SK-MEL-5 (cell line): ENCODE measurements at regions not wholly inside any gene's neighbourhood (a gene's known extent, or its start where the extent isn't known, plus 50 kb on each side); places are given as distances from the start of the nearest gene placed in this dataset.
"Not testable (repeated sequence)": the region's sequence is repeated elsewhere in the genome, so short reads cannot be mapped to it uniquely, and the experiment has no call there.

Experiments
- DNase-seq: peaks from one replicate; pipeline ENCODE4 v3.0.0-alpha.2; 2016; ENCODE audit warnings: low read depth, low spot score
- in situ Hi-C: cut with HindIII; loops from 2 replicates; pipeline ENCODE4 v1.10.0; 2016; ENCODE audit warnings: low sequenced_read_pairs, high pct_unique_total_duplicates, low pct_unique_long_range_greater_than_20kb

- DNase-seq = no peak
- in situ Hi-C loops = no loop called here
Measured at GRCh38 chr2:7566382-7566881, 649.2 kb downstream of the RNF144A start.

GRCh38 chr2:7567116-7567515, 649.9 kb downstream of the RNF144A start:
- DNase-seq, in situ Hi-C loops: not testable (repeated sequence)

GRCh38 chr2:7567646-7568045, 650.4 kb downstream of the RNF144A start:
- in situ Hi-C loops = no loop called here
- DNase-seq = no peak

- DNase-seq = no peak
- in situ Hi-C loops = no loop called here
Measured at GRCh38 chr2:7570247-7570646, 653.0 kb downstream of the RNF144A start.

- in situ Hi-C loops = no loop called here
- no peak for DNase-seq
Measured at GRCh38 chr2:7571701-7572100, 654.5 kb downstream of the RNF144A start.

GRCh38 chr2:7572450-7572849, 655.2 kb downstream of the RNF144A start:
- in situ Hi-C loops = no loop called here
- no peak for DNase-seq

GRCh38 chr2:7573166-7573825, 656.1 kb downstream of the RNF144A start:
- peak; percentile 94 for DNase-seq
- in situ Hi-C loops = no loop called here

- in situ Hi-C loops = no loop called here
- DNase-seq = no peak
Measured at GRCh38 chr2:7574385-7574784, 657.2 kb downstream of the RNF144A start.

GRCh38 chr2:7577769-7578168, 660.6 kb downstream of the RNF144A start:
- in situ Hi-C loops = no loop called here
- no peak for DNase-seq

GRCh38 chr2:7584017-7584416, 666.8 kb downstream of the RNF144A start:
- in situ Hi-C loops = no loop called here
- DNase-seq = no peak

GRCh38 chr2:7586898-7587297, 669.7 kb downstream of the RNF144A start:
- in situ Hi-C loops = no loop called here
- no peak for DNase-seq

- in situ Hi-C loops = no loop called here
- no peak for DNase-seq
Measured at GRCh38 chr2:7588295-7588694, 671.1 kb downstream of the RNF144A start.

- DNase-seq = no peak
Measured at GRCh38 chr2:7592618-7593140, 675.5 kb downstream of the RNF144A start.

GRCh38 chr2:7593360-7593759, 676.1 kb downstream of the RNF144A start:
- no peak for DNase-seq
- in situ Hi-C loops = no loop called here

More at GRCh38 chr2:7592618-7593140, 675.5 kb downstream of the RNF144A start:
- in situ Hi-C loops = no loop called here

- in situ Hi-C loops = no loop called here
- DNase-seq = no peak
Measured at GRCh38 chr2:7594211-7594610, 677.0 kb downstream of the RNF144A start.

GRCh38 chr2:7595206-7595605, 678.0 kb downstream of the RNF144A start:
- in situ Hi-C loops = no loop called here

GRCh38 chr2:7598402-7598801, 681.2 kb downstream of the RNF144A start:
- no peak for DNase-seq
- in situ Hi-C loops = no loop called here

More at GRCh38 chr2:7595206-7595605, 678.0 kb downstream of the RNF144A start:
- no peak for DNase-seq

GRCh38 chr2:7599462-7600258, 682.4 kb downstream of the RNF144A start:
- in situ Hi-C loops = no loop called here
- no peak for DNase-seq

- DNase-seq = no peak
- in situ Hi-C loops = no loop called here
Measured at GRCh38 chr2:7601990-7602389, 684.8 kb downstream of the RNF144A start.
